ENCODE measurements at regions not wholly inside any gene's neighbourhood (a gene's known extent, or its start where the extent isn't known, plus 50 kb on each side); places are given as distances from the start of the nearest gene placed in this dataset.

- DNase-seq, result no peak
- Histone ChIP-seq H3K4me1 (peaks cover 0 to 16% (median 0%) of the 10 kb centered on the region in 6 donors), H3K9me3 (no peaks in the 10 kb centered on the region), H3K36me3 (no peaks in the 10 kb centered on the region), H3K27me3 (replicated peaks in 1 of 7) (no peaks in the 10 kb centered on the region), H3K27ac (no peak overlapping the region), H3K4me3 (no peak overlapping the region)
- 57 to 86% (median 81%) methylated on average over 1 of the region's 1 CpG for WGBS, 5 donors
- no peak for TF ChIP-seq POLR2AphosphoS5 (IDR thresholded peaks at IDR 0.05)
- intact Hi-C loops (cut with DNase I; ENCODE audit: low total_unique reads), result no loop called here
These were observed 174.4 kb upstream of the RPS6KA3 start for GRCh38 chrX:20441123-20441522.

GRCh38 chrX:20438871-20439526 is 172.3 kb upstream of the RPS6KA3 start:
- TF ChIP-seq POLR2AphosphoS5 (IDR thresholded peaks at IDR 0.05), result no peak
- no peak for TF ChIP-seq POLR2A (IDR thresholded peaks at IDR 0.05)
- no peak for TF ChIP-seq CTCF (IDR thresholded peaks at IDR 0.05 in 8 of 11, conservative IDR thresholded peaks at IDR 0.05 in 3 of 11)
- Histone ChIP-seq H3K4me1 (peaks cover 0 to 16% (median 0%) of the 10 kb centered on the region in 6 donors), H3K36me3 (no peaks in the 10 kb centered on the region), H3K9me3 (no peaks in the 10 kb centered on the region), H3K27ac (peak overlapping the region in 1 of 8 donors; percentile 5), H3K4me3 (no peak overlapping the region), H3K27me3 (replicated peaks in 1 of 7) (no peaks in the 10 kb centered on the region)
- WGBS, 5 donors, result 77 to 95% (median 85%) methylated on average over 9 of the region's 9 CpGs
- intact Hi-C loops (cut with DNase I; ENCODE audit: low total_unique reads), result no loop called here
- DNase-seq, result no peak

- TF ChIP-seq POLR2A (IDR thresholded peaks at IDR 0.05) (no peak), POLR2AphosphoS5 (IDR thresholded peaks at IDR 0.05) (no peak), CTCF (IDR thresholded peaks at IDR 0.05 in 8 of 11, conservative IDR thresholded peaks at IDR 0.05 in 3 of 11) (no peak)
These were observed 171.0 kb upstream of the RPS6KA3 start for GRCh38 chrX:20437683-20438082.

GRCh38 chrX:20435913-20436312 is 169.2 kb upstream of the RPS6KA3 start:
- WGBS, 5 donors, result 82 to 100% (median 87%) methylated on average over 1 of the region's 1 CpG
- TF ChIP-seq CTCF (IDR thresholded peaks at IDR 0.05 in 8 of 11, conservative IDR thresholded peaks at IDR 0.05 in 3 of 11) (no peak), POLR2A (IDR thresholded peaks at IDR 0.05) (no peak), POLR2AphosphoS5 (IDR thresholded peaks at IDR 0.05) (no peak)
- intact Hi-C loops (cut with DNase I; ENCODE audit: low total_unique reads), result no loop called here
- no peak for DNase-seq
- Histone ChIP-seq H3K27ac (no peak overlapping the region), H3K27me3 (replicated peaks in 1 of 7) (no peaks in the 10 kb centered on the region), H3K4me3 (no peak overlapping the region), H3K9me3 (no peaks in the 10 kb centered on the region), H3K36me3 (no peaks in the 10 kb centered on the region), H3K4me1 (peaks cover 0 to 17% (median 0%) of the 10 kb centered on the region in 6 donors)

More at GRCh38 chrX:20437683-20438082, 171.0 kb upstream of the RPS6KA3 start:
- WGBS, 5 donors, result 16 to 33% (median 20%) methylated on average over 1 of the region's 1 CpG
- Histone ChIP-seq H3K27me3 (replicated peaks in 1 of 7) (no peaks in the 10 kb centered on the region), H3K27ac (peak overlapping the region in 3 of 8 donors; percentile 39 to 63 (median 40)), H3K4me1 (peaks cover 0 to 25% (median 0%) of the 10 kb centered on the region in 6 donors), H3K36me3 (no peaks in the 10 kb centered on the region), H3K9me3 (no peaks in the 10 kb centered on the region), H3K4me3 (no peak overlapping the region)
- no peak for DNase-seq
- intact Hi-C loops (cut with DNase I; ENCODE audit: low total_unique reads), result no loop called here

Measured in spleen (tissue), 11 donors.